Fibroblast of the aortic adventitia (primary cell): ENCODE measurements at regions not wholly inside any gene's neighbourhood (a gene's known extent, or its start where the extent isn't known, plus 50 kb on each side); places are given as distances from the start of the nearest gene placed in this dataset.

Experiments
- DNase-seq: peaks from one replicate; pipeline ENCODE4 v3.0.0-alpha.2; 2010; ENCODE audit warnings: low read depth
- H3K4me3 ChIP-seq: 2 replicates; pipeline ENCODE4 v1.5.1; 2011; ENCODE audit warnings: low read depth, mild to moderate bottlenecking, control low read depth, low read length, moderate library complexity
- CTCF ChIP-seq: IDR thresholded peaks from 2 replicates; pipeline ENCODE4 v1.5.1; 2011; ENCODE audit warnings: mild to moderate bottlenecking, low read length, control low read depth, inconsistent platforms; ENCODE audit not compliant: insufficient read depth

- no peak for TF ChIP-seq CTCF
- no peak for DNase-seq
- no peak overlapping the region for H3K4me3 ChIP-seq
Measured at GRCh38 chr1:4468386-4468785, 186.0 kb upstream of the AJAP1 start.

- no peak for TF ChIP-seq CTCF
- no peak for DNase-seq
Measured at GRCh38 chr1:4468804-4469514, 185.4 kb upstream of the AJAP1 start.

DNA sequence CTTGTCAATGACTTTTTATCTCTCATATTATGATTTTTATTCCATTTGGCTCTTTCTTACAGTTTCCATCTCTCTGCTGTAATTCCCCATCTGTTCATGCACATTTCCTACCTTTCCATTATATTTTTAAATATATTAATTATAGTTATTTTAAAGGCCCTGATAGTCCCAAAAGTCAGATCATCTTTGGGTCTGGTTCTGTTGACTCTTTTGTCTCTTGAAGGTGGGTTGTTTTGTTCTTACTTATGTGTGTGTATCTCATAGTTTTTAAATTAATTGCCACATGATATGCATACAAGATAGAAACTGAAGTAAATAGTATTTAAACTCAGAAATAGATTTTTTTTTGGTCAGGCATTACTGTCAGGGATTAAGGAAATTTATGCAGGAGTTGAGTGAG is 178.0 kb upstream of the AJAP1 start:
- DNase-seq: no peak
- no peak overlapping the region for H3K4me3 ChIP-seq
- TF ChIP-seq CTCF: no peak

More at GRCh38 chr1:4468804-4469514, 185.4 kb upstream of the AJAP1 start:
- H3K4me3 ChIP-seq: no peak overlapping the region

- DNase-seq: no peak
- TF ChIP-seq CTCF: no peak
Measured at GRCh38 chr1:4481451-4481850, 173.0 kb upstream of the AJAP1 start.

DNA sequence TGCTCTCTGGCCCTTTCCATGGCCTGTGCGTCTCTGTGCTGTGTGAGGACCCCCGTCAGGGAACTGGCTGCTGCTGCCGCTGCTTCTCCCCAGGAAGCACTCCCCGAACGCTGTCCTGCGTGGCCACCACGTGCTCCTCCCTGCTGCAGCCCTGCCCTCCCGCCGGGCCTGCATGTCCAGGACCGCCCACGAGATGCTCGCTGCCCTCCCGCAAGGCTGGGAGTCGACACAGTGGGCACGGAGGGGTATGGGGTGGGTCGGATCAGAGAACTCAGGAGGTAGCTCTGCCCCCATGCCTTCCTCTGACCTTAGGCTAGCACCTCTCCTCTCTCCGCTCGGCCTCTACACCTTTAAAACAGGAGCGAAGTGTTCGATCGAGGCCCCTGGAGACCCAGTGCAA is 171.9 kb upstream of the AJAP1 start:
- DNase-seq: no peak
- no peak overlapping the region for H3K4me3 ChIP-seq
- no peak for TF ChIP-seq CTCF

More at GRCh38 chr1:4481451-4481850, 173.0 kb upstream of the AJAP1 start:
- no peak overlapping the region for H3K4me3 ChIP-seq

DNA sequence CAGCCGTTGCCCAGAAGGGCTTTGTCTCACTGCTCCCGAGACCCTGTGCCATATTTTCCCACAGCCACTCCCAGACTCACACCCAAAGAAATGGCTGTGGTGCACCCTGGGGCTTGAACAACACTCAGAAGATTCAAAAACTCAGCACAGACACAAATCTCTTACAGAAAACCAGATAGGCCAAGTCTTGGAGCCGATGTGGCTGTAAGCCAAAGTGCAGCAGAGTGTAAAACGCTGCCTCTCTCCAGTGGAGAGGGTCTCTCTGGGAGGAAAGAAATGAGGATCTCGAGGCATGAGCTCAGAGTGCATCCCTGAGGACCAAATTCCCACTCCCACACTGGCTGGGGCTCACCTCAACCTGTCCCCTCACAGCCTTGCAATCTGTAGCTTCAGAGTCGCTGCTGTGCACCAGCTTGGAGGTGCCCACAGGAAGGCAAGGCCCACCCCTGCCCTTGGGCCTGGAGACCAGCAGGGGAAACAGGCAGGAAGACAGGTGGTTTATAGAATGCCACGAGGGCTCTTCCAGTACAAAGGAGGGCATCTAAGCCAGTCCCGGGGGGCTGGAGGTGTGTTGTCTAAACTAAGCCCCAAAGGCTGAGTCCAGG is 171.3 kb upstream of the AJAP1 start:
- no peak for DNase-seq
- H3K4me3 ChIP-seq: no peak overlapping the region
- no peak for TF ChIP-seq CTCF
